Endothelial cell of umbilical vein (primary cell): ENCODE measurements at regions not wholly inside any gene's neighbourhood (a gene's known extent, or its start where the extent isn't known, plus 50 kb on each side); places are given as distances from the start of the nearest gene placed in this dataset.

Experiments used
- EZH2 ChIP-seq: IDR thresholded peaks from 2 replicates; pipeline ENCODE4 v1.6.1; 2012; ENCODE audit warnings: borderline replicate concordance, low read depth, mild to moderate bottlenecking, moderate library complexity, low read length, inconsistent platforms; ENCODE audit not compliant: severe bottlenecking
- FOS ChIP-seq: IDR thresholded peaks from 2 replicates; pipeline ENCODE4 v1.6.1; 2011; ENCODE audit warnings: mild to moderate bottlenecking, low read length, moderate library complexity, borderline replicate concordance; ENCODE audit not compliant: insufficient read depth
- GATA2 ChIP-seq: IDR thresholded peaks from 2 replicates; pipeline ENCODE4 v1.7.0; 2011; ENCODE audit warnings: low read depth, mild to moderate bottlenecking, moderate library complexity, mixed read lengths, low read length; ENCODE audit not compliant: insufficient read length, insufficient read depth
- JUN ChIP-seq: IDR thresholded peaks from 2 replicates; pipeline ENCODE4 v1.6.1; 2011; ENCODE audit warnings: borderline replicate concordance, low read depth; ENCODE audit not compliant: insufficient read length, insufficient read depth
- MYC ChIP-seq: IDR thresholded peaks from one replicate; pipeline ENCODE4 v1.6.1; 2011; ENCODE audit warnings: mild to moderate bottlenecking, low read depth, low read length
- POLR2A ChIP-seq: IDR thresholded peaks from 2 replicates; pipeline ENCODE4 v1.6.1; 2012; ENCODE audit warnings: low read depth, mild to moderate bottlenecking, control low read depth, low read length
- POLR2AphosphoS5 ChIP-seq: IDR thresholded peaks from 2 replicates; pipeline ENCODE4 v1.6.1; 2012; ENCODE audit warnings: low read depth, mild to moderate bottlenecking, control low read depth, low read length, moderate library complexity; ENCODE audit not compliant: insufficient read depth
- TF ChIP-seq, protein P1 (sequence below): IDR thresholded peaks from 2 replicates; pipeline ENCODE4 v1.6.1; 2011; ENCODE audit not compliant: insufficient read depth, insufficient read length
- TF ChIP-seq, protein P2 (sequence below), 2 donors: IDR thresholded peaks; 1 replicate in 1 of 2; 2 replicates in 1 of 2; pipeline ENCODE4 v1.5.1; 2011; ENCODE audit warnings: low read length in 2 of 2, mild to moderate bottlenecking in 2 of 2, moderate library complexity in 2 of 2, control low read depth in 1 of 2, inconsistent platforms in 1 of 2, low read depth in 1 of 2; ENCODE audit not compliant: insufficient read depth in 1 of 2; ENCODE audit errors: extremely low read depth in 1 of 2

DNA sequence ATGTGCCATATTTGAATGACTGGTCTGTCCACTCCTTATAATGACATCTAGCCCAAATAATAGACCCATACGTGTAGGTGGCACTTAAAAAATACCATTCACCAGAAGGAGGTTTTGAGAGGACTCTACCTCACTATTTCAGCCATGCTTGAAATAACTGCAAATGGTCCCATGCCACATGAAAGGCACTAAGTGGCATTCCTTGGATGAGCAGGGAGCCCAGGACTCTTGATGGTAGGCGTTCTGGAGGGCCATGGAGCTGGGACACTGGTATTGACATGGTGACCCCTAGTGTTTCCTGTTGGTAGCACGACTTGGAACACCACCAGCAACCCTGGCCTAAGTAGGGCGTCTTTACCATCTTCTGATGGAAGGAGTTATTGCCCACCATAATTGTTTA, 148.7 kb upstream of the ZFHX3 start:
- no peak for TF ChIP-seq MYC
- TF ChIP-seq POLR2A, result no peak
- TF ChIP-seq, protein P1, sequence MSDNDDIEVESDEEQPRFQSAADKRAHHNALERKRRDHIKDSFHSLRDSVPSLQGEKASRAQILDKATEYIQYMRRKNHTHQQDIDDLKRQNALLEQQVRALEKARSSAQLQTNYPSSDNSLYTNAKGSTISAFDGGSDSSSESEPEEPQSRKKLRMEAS, result no peak
- TF ChIP-seq, protein P2, sequence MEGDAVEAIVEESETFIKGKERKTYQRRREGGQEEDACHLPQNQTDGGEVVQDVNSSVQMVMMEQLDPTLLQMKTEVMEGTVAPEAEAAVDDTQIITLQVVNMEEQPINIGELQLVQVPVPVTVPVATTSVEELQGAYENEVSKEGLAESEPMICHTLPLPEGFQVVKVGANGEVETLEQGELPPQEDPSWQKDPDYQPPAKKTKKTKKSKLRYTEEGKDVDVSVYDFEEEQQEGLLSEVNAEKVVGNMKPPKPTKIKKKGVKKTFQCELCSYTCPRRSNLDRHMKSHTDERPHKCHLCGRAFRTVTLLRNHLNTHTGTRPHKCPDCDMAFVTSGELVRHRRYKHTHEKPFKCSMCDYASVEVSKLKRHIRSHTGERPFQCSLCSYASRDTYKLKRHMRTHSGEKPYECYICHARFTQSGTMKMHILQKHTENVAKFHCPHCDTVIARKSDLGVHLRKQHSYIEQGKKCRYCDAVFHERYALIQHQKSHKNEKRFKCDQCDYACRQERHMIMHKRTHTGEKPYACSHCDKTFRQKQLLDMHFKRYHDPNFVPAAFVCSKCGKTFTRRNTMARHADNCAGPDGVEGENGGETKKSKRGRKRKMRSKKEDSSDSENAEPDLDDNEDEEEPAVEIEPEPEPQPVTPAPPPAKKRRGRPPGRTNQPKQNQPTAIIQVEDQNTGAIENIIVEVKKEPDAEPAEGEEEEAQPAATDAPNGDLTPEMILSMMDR (IDR thresholded peaks at IDR 0.05; ENCODE audit: extremely low read depth in 1 of 2, insufficient read depth in 1 of 2, low read depth in 1 of 2, low read length in 2 of 2), result peak; percentile 56 to 60
- no peak for TF ChIP-seq FOS
- TF ChIP-seq POLR2AphosphoS5, result no peak
- no peak for TF ChIP-seq EZH2
- no peak for TF ChIP-seq JUN
- TF ChIP-seq GATA2, result no peak
